Upper lobe of left lung (tissue), 4 donors: ENCODE measurements at regions not wholly inside any gene's neighbourhood (a gene's known extent, or its start where the extent isn't known, plus 50 kb on each side); places are given as distances from the start of the nearest gene placed in this dataset.

ENCODE experiments used
- CTCF ChIP-seq, 6 experiments: fragments of 450-650 bp in 4 of 6; fragments of 200-600 bp in 2 of 6; sonication (generic) in 2 of 6; IDR thresholded peaks; one replicate each; pipeline ENCODE4 v1.5.1; 2016 to 2019; ENCODE audit warnings: antibody characterized with exemption in 6 of 6
- EP300 ChIP-seq, 4 donors: sonication (generic); formaldehyde crosslinking; IDR thresholded peaks; one replicate each; pipeline ENCODE4 v1.5.1; 2017; ENCODE audit warnings: antibody characterized with exemption in 4 of 4, control low read depth in 2 of 4
- POLR2A ChIP-seq, 4 donors: fragments of 450-650 bp; IDR thresholded peaks; one replicate each; pipeline ENCODE4 v1.5.1; 2016 to 2017; ENCODE audit warnings: antibody characterized with exemption in 4 of 4, mild to moderate bottlenecking in 2 of 4

DNA sequence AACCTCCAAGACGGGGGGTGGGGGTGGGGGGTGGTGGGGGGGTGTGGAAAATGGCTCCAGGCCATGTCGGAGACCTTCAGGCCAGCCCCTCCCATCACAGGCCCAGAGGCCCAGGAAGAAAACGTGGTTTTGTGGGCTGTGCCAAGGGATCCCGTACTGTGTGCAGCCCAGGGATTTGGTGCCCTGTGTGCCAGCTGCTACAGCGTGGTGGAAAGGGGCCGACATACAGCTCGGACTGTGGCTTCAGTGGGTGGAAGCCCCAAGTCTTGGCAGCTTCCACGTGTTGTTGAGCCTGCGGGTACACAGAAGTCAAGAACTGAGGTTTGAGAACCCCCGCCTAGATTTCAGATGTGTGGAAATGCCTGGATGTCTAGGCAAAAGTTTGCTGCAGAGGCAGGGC is 259.7 kb downstream of the HGF start:
- no peak for TF ChIP-seq POLR2A (IDR thresholded peaks at IDR 0.05)
- no peak for TF ChIP-seq CTCF (IDR thresholded peaks at IDR 0.05)
- no peak for TF ChIP-seq EP300 (IDR thresholded peaks at IDR 0.05)
